Activated T-cell treated with anti-CD3 and anti-CD28 coated beads, Interleukin-2, amount 50 U/mL, for 4 hours (primary cell): ENCODE measurements at regions not wholly inside any gene's neighbourhood (a gene's known extent, or its start where the extent isn't known, plus 50 kb on each side); places are given as distances from the start of the nearest gene placed in this dataset.

Experiments used
- ATAC-seq, 2 donors: fragments of 200-7000 bp; cut with Tn5 transposase; one replicate each; pipeline ENCODE4 v1.10.0; 2021
- DNase-seq: peaks from one replicate; pipeline ENCODE4 v3.0.0-alpha.2; 2020
- H3K27me3 Mint-ChIP-seq: one replicate; pipeline ENCODE4 v1.8.0; 2021; ENCODE audit warnings: low read depth, mixed read lengths
- H3K36me3 Mint-ChIP-seq: one replicate; pipeline ENCODE4 v1.8.0; 2022; ENCODE audit warnings: mixed read lengths; ENCODE audit not compliant: insufficient read depth
- H3K4me1 Mint-ChIP-seq: one replicate; pipeline ENCODE4 v1.8.0; 2021; ENCODE audit warnings: low read depth, mixed read lengths
- H3K4me3 Mint-ChIP-seq: one replicate; pipeline ENCODE4 v1.8.0; 2021; ENCODE audit warnings: mild to moderate bottlenecking, moderate library complexity, mixed read lengths
- H3K9me3 Mint-ChIP-seq: one replicate; pipeline ENCODE4 v1.8.0; 2021; ENCODE audit warnings: mixed read lengths

DNA sequence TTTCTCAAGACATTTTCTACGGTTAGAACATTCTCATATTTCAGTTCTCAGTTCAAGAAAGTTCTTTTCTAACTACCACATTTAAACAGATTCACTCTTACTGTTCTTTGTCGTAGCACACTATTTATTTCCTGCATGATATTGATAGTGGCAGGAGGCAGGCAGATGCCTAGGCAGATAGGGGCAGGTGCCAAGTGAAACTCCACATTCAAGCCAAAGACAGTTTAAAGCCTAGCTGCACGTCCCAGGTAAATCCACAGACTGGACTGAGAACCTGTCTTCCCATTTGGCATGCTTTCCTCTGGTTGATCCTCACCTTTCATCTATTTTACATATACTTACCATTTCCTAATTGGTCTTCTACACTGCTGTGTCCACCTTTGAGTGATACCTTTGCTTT lies 359.3 kb downstream of the TMX3 start:
- Mint-ChIP-seq H3K27me3 (no peaks in the 10 kb centered on the region), H3K4me3 (no peak overlapping the region), H3K9me3 (peaks cover 31% of the 10 kb centered on the region), H3K4me1 (no peaks in the 10 kb centered on the region), H3K36me3 (no peaks in the 10 kb centered on the region)
- ATAC-seq (no peak), DNase-seq (no peak)

- Mint-ChIP-seq H3K4me3 (no peak overlapping the region), H3K36me3 (no peaks in the 10 kb centered on the region), H3K9me3 (peaks cover 26% of the 10 kb centered on the region), H3K4me1 (no peaks in the 10 kb centered on the region), H3K27me3 (no peaks in the 10 kb centered on the region)
- ATAC-seq (no peak), DNase-seq (no peak)
Measured at GRCh38 chr18:68354176-68354575, 360.7 kb downstream of the TMX3 start.

DNA sequence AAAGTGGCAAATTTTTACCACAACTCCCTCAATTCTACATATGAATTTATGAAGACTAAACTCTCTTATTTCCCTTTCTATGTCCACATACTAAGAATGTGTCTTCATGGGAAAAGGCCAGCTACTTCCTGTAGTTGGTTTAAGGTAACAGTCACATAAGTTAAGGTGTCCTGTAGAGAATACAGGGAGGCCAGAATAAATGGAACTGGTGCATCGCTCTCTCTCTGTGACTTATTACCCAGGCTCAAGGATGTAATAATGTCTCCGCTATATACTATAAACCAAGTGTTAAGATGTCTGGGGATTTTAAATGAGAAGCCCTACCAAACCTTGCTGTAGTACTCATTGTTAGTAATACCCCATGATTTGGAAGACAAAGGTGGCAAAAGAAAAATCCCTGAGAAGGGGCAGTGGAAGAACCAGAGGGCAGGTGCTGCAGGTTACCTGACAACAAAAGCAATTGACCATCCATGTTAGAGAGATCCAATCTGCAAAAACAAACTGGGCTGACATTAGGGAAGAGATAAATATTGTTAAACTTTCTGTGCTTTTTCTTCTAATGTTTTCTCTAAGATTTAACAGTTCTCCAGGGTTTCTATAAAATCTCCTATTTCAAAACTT lies 372.8 kb downstream of the TMX3 start:
- H3K4me1 Mint-ChIP-seq: no peaks in the 10 kb centered on the region
- H3K36me3 Mint-ChIP-seq: no peaks in the 10 kb centered on the region
- DNase-seq (no peak), ATAC-seq (no peak)
- no peaks in the 10 kb centered on the region for H3K9me3 Mint-ChIP-seq
- no peaks in the 10 kb centered on the region for H3K27me3 Mint-ChIP-seq
- H3K4me3 Mint-ChIP-seq: no peak overlapping the region

- DNase-seq (no peak), ATAC-seq (no peak)
- H3K27me3 Mint-ChIP-seq: no peaks in the 10 kb centered on the region
- no peak overlapping the region for H3K4me3 Mint-ChIP-seq
- no peaks in the 10 kb centered on the region for H3K36me3 Mint-ChIP-seq
- H3K9me3 Mint-ChIP-seq: no peaks in the 10 kb centered on the region
- no peaks in the 10 kb centered on the region for H3K4me1 Mint-ChIP-seq
Measured at GRCh38 chr18:68340606-68341005, 374.3 kb downstream of the TMX3 start.

- no peaks in the 10 kb centered on the region for H3K9me3 Mint-ChIP-seq
- ATAC-seq (no peak), DNase-seq (no peak)
- H3K4me1 Mint-ChIP-seq: no peaks in the 10 kb centered on the region
- H3K36me3 Mint-ChIP-seq: no peaks in the 10 kb centered on the region
- H3K4me3 Mint-ChIP-seq: no peak overlapping the region
- no peaks in the 10 kb centered on the region for H3K27me3 Mint-ChIP-seq
Measured at GRCh38 chr18:68330658-68331057, 384.2 kb downstream of the TMX3 start.

DNA sequence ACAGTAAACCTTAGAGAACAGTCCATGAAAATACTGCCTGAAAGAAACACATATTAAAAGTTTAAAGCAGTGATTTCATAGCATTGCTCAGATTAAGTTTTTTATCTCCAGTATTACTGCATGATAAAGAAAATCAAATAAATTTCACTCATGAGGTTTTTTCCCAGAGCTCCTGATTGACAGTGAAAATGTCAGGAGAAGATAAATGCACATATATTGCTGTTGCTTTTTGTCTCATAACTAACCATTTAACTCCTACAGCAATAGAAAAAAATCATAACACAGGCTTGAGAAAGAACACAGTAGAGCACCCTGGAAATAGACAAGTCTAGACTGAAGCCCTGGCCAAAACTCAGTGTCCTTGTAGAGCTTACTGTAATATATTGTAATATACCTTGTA lies 391.0 kb downstream of the TMX3 start:
- DNase-seq (no peak), ATAC-seq (no peak)
- H3K4me3 Mint-ChIP-seq: no peak overlapping the region
- H3K4me1 Mint-ChIP-seq: no peaks in the 10 kb centered on the region
- no peaks in the 10 kb centered on the region for H3K27me3 Mint-ChIP-seq
- H3K36me3 Mint-ChIP-seq: no peaks in the 10 kb centered on the region
- H3K9me3 Mint-ChIP-seq: no peaks in the 10 kb centered on the region

DNA sequence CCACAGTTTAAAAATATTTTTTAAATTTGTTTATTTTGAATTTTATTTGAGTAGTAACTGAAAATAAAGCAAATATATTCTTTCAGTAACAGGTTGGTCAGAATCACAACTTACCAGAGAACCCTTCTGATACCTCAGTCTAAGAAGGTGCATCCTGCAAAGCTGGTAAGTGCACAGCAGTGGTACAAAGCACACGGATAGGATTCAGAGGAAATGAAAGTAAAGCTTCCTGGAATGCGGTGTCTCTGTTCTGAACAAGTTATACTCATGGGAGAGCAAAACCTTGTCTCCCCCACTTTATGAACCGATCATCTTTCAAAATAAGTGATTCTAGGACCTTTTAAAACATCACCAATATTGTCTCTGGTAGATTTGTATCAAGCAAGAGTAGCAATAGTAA lies 398.3 kb downstream of the TMX3 start:
- Mint-ChIP-seq H3K9me3 (peaks cover 4% of the 10 kb centered on the region), H3K4me1 (no peaks in the 10 kb centered on the region), H3K36me3 (no peaks in the 10 kb centered on the region), H3K4me3 (no peak overlapping the region), H3K27me3 (no peaks in the 10 kb centered on the region)
- DNase-seq (no peak), ATAC-seq (no peak)

- ATAC-seq: no peak
- no peak overlapping the region for H3K4me3 Mint-ChIP-seq
Measured at GRCh38 chr18:68314403-68314802, 400.5 kb downstream of the TMX3 start.

DNA sequence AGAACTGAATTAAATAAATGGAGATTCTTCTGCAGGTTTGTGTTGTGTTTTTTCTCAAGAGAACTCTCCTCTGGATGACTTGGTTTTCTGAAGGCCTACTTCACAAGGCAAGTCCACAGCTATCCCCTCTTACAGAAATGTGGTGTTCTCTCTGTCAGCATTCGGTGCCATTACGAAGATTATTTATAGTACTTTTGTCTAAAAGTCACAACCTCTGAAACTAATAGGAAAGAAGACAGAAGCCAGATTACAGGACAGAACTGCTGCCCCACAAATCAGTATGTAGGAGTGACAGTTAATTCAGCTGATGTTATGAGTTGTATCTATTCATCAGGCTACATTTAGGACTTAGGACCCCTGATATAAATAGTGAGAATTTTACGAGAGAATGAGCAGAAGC lies 413.5 kb downstream of the TMX3 start:
- ATAC-seq: no peak
- Mint-ChIP-seq H3K36me3 (no peaks in the 10 kb centered on the region), H3K9me3 (no peaks in the 10 kb centered on the region), H3K4me1 (no peaks in the 10 kb centered on the region), H3K4me3 (no peak overlapping the region), H3K27me3 (no peaks in the 10 kb centered on the region)
- no peak for DNase-seq

More at GRCh38 chr18:68314403-68314802, 400.5 kb downstream of the TMX3 start:
- Mint-ChIP-seq H3K9me3 (peaks cover 4% of the 10 kb centered on the region), H3K27me3 (no peaks in the 10 kb centered on the region), H3K36me3 (no peaks in the 10 kb centered on the region), H3K4me1 (no peaks in the 10 kb centered on the region)
- DNase-seq: no peak

- DNase-seq (no peak), ATAC-seq (no peak)
- H3K36me3 Mint-ChIP-seq: no peaks in the 10 kb centered on the region
- H3K4me1 Mint-ChIP-seq: no peaks in the 10 kb centered on the region
- no peaks in the 10 kb centered on the region for H3K9me3 Mint-ChIP-seq
- no peaks in the 10 kb centered on the region for H3K27me3 Mint-ChIP-seq
- no peak overlapping the region for H3K4me3 Mint-ChIP-seq
Measured at GRCh38 chr18:68299906-68300305, 415.0 kb downstream of the TMX3 start.

- H3K4me1 Mint-ChIP-seq: no peaks in the 10 kb centered on the region
- peaks cover 6% of the 10 kb centered on the region for H3K9me3 Mint-ChIP-seq
- H3K4me3 Mint-ChIP-seq: no peak overlapping the region
- H3K27me3 Mint-ChIP-seq: no peaks in the 10 kb centered on the region
- ATAC-seq: no peak
- DNase-seq: no peak
- H3K36me3 Mint-ChIP-seq: no peaks in the 10 kb centered on the region
Measured at GRCh38 chr18:68298330-68298729, 416.6 kb downstream of the TMX3 start.

DNA sequence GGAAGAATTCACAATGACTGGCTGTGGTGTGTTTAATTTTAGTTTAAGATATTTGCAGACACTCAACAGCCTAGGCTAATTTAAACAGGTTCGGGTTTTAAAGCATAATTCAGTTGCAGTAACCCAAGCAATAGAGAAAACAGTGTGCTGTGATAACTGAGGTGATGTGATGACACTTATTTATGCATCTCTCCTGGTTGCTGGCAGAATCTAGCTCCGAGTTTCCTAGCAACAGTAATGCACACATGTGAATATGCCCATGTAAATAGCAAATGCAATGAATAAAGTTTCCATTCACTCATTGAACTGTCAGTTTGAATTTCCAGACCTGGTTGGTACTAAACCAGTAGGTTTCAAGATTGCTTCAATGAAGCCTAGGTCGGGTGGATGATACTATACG lies 426.5 kb downstream of the TMX3 start:
- Mint-ChIP-seq H3K4me1 (no peaks in the 10 kb centered on the region), H3K9me3 (no peaks in the 10 kb centered on the region), H3K27me3 (no peaks in the 10 kb centered on the region), H3K4me3 (no peak overlapping the region), H3K36me3 (no peaks in the 10 kb centered on the region)
- no peak for ATAC-seq
- DNase-seq: no peak

DNA sequence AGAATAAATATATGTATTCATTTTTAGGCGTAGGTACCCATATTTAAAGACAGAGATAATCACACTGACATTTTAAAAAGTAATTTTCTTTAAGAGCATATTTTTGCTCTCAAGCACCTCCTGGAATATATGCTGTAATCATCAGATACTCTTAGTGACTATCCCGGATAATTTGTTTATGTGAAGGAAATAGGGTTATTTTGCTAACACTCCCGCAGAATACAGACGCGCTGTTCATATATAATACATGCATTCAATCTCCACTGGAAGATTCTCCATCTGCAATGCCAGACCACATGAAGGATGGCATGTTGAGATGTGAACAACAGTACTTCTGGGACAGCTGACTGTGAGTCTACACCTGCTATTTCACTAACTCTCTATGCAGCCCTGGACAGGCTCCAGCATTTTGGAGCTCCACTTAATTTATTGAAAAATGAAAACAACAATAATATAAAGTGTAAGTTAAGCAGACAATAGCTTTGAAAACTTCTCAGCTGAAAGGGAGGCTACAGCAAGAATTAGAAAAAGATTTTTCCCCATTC lies 430.6 kb downstream of the TMX3 start:
- DNase-seq (no peak), ATAC-seq (no peak)
- Mint-ChIP-seq H3K4me1 (no peaks in the 10 kb centered on the region), H3K27me3 (no peaks in the 10 kb centered on the region), H3K36me3 (no peaks in the 10 kb centered on the region), H3K4me3 (no peak overlapping the region), H3K9me3 (no peaks in the 10 kb centered on the region)

DNA sequence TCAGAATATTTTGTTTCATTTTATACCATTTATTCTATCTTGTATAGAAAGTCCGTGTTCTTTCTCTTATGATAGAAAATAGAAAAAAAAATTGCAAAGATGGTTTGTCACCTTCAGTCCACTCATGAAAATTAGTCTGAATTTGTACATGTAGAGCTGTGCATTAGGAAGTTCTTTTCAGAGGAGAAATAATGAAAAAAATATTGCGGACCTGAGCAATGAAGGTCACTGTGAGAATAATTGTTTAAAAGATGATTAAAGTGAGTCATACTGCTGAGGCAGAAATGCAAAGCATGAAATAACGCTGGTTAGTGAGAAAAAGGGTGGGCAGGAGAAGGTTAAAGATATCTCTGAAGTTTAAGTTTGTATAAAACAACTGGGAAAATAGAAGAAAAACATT lies 431.1 kb downstream of the TMX3 start:
- Mint-ChIP-seq H3K4me1 (no peaks in the 10 kb centered on the region), H3K9me3 (no peaks in the 10 kb centered on the region), H3K27me3 (no peaks in the 10 kb centered on the region), H3K4me3 (no peak overlapping the region), H3K36me3 (no peaks in the 10 kb centered on the region)
- DNase-seq (no peak), ATAC-seq (no peak)

DNA sequence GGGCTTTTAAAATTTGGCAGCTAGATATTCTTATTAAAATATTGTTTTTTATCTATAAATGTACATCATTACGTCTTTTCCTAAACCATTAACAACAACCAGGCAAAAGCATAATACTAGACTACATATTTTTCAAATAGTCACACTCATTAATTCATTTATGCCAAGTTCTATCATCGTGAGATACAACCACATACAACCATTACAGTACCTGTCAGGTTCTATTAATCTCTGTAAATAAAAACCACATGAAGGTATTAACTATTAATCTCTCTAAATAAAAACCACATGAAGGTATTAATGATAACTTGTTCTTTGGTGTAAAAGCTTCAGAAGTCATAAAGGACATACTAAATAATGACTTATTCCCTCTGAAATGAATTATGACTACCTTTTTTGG lies 432.7 kb downstream of the TMX3 start:
- Mint-ChIP-seq H3K9me3 (no peaks in the 10 kb centered on the region), H3K4me3 (no peak overlapping the region), H3K4me1 (no peaks in the 10 kb centered on the region), H3K27me3 (no peaks in the 10 kb centered on the region), H3K36me3 (no peaks in the 10 kb centered on the region)
- no peak for DNase-seq
- no peak for ATAC-seq

DNA sequence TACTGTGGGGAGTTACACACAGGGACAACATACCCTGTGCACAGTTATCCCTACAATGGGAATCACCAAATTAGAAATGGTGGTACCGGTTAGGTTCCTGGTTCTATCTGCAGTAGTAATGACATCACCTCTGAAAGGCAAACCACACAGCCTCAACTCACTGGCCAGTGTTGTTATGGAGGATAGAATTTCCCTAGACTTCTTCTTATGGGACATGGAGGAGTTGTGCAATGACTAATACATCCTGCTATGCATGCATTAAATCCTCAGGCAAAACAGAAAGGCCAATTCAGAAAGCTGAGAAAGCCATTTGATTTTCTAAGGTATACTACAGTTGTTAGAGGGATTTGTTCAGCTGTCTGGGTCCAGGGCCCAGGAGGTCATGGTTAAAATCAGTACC lies 439.3 kb downstream of the TMX3 start:
- ATAC-seq (no peak), DNase-seq (no peak)
- no peaks in the 10 kb centered on the region for H3K27me3 Mint-ChIP-seq
- no peaks in the 10 kb centered on the region for H3K9me3 Mint-ChIP-seq
- no peaks in the 10 kb centered on the region for H3K36me3 Mint-ChIP-seq
- no peak overlapping the region for H3K4me3 Mint-ChIP-seq
- H3K4me1 Mint-ChIP-seq: no peaks in the 10 kb centered on the region
